K562 (cell line): ENCODE measurements at regions not wholly inside any gene's neighbourhood (a gene's known extent, or its start where the extent isn't known, plus 50 kb on each side); places are given as distances from the start of the nearest gene placed in this dataset. TPM values are rescaled to one million over a fixed set of nuclear protein-coding genes. Genes with fewer than 3 reads are reported as not detected.

Experiments
- small RNA-seq: library from RNA; depleted of rRNA; stranded (forward); fragments of <200 nt; gene quantifications from one replicate; pipeline ENCODE3, GENCODE V24; 2014

Small RNAs in the stretch of these regions (small RNA-seq; reads per million reads assigned to genes)
- gene RNU4ATAC17P = not detected
